Right lobe of liver (tissue), 6 donors: ENCODE measurements at regions not wholly inside any gene's neighbourhood (a gene's known extent, or its start where the extent isn't known, plus 50 kb on each side); places are given as distances from the start of the nearest gene placed in this dataset.
"Not testable (repeated sequence)": the region's sequence is repeated elsewhere in the genome, so short reads cannot be mapped to it uniquely, and the experiment has no call there.

Experiments used
- ATAC-seq, 4 donors: fragments of 200-7000 bp; cut with Tn5 transposase; one replicate each; pipeline ENCODE4 v1.9.1; 2020; ENCODE audit warnings: mild to moderate bottlenecking in 4 of 4, moderate library complexity in 4 of 4
- DNase-seq, 3 donors: peaks; one replicate each; pipeline ENCODE4 v3.0.0-alpha.2; 2020
- H3K27ac ChIP-seq, 3 donors: fragments of 200-600 bp; one replicate each; pipeline ENCODE4 v1.8.0; 2022
- H3K27me3 ChIP-seq, 2 donors: fragments of 200-600 bp; one replicate each; pipeline ENCODE4 v1.8.0; 2022
- H3K36me3 ChIP-seq, 4 donors: fragments of 200-600 bp; sonication (generic) in 1 of 4; one replicate each; pipeline versions ENCODE4 v1.5.1 to v1.8.0; 2017 to 2022; ENCODE audit warnings: control low read depth in 1 of 4
- H3K4me1 ChIP-seq, 4 donors: fragments of 200-600 bp; sonication (generic) in 1 of 4; one replicate each; pipeline versions ENCODE4 v1.5.1 to v1.8.0; 2017 to 2022; ENCODE audit warnings: control low read depth in 1 of 4
- H3K4me3 ChIP-seq, 3 donors: fragments of 200-600 bp; one replicate each; pipeline ENCODE4 v1.8.0; 2022
- H3K9me3 ChIP-seq, 4 donors: fragments of 200-600 bp; sonication (generic) in 1 of 4; one replicate each; pipeline versions ENCODE4 v1.5.1 to v1.8.0; 2017 to 2022; ENCODE audit warnings: control low read depth in 1 of 4
- POLR2A ChIP-seq: fragments of 450-650 bp; IDR thresholded peaks from one replicate; pipeline ENCODE4 v1.6.1; 2017; ENCODE audit warnings: antibody characterized with exemption, mild to moderate bottlenecking
- WGBS: methylation state at CpG from one replicate; pipeline ENCODE4 v1.1.6; 2018; ENCODE audit warnings: low coverage, low lambda C conversion rate; ENCODE audit not compliant: insufficient coverage; ENCODE audit errors: missing lambda C conversion rate; 5-methylcytosine and 5-hydroxymethylcytosine counted together
- intact Hi-C, 2 donors: fragments of 100-400 bp; cut with DNase I; formaldehyde crosslinking; loops; one replicate each; pipeline versions ENCODE4 v1.11.2 to v1.14.1; 2022
- TF ChIP-seq, protein P1 (sequence below), 4 donors: fragments of 200-600 bp in 3 of 4; fragments of 450-650 bp in 1 of 4; IDR thresholded peaks; one replicate each; pipeline versions ENCODE4 v1.5.1 to v1.8.0; 2016 to 2022; ENCODE audit warnings: antibody characterized with exemption in 4 of 4, mild to moderate bottlenecking in 2 of 4
- donor health status: DM: no; HTN: yes; CAD: no.
- donor health status: DM: no; HTN: no; CAD: no.
- donor health status: DM: no; HTN: no; CAD: no.
- donor health status: DM: no; HTN: yes; CAD: no.
- donor health status: DM: no; HTN: yes; CAD: no.

GRCh38 chrX:19237901-19238300 lies 105.8 kb upstream of the PDHA1 start:
- Histone ChIP-seq H3K27ac (no peak overlapping the region), H3K4me1 (no peaks in the 10 kb centered on the region), H3K4me3 (no peak overlapping the region), H3K36me3 (no peaks in the 10 kb centered on the region), H3K27me3 (no peaks in the 10 kb centered on the region), H3K9me3 (no peaks in the 10 kb centered on the region)
- no peak for ATAC-seq
- intact Hi-C loops, result no loop called here
- TF ChIP-seq, protein P1, sequence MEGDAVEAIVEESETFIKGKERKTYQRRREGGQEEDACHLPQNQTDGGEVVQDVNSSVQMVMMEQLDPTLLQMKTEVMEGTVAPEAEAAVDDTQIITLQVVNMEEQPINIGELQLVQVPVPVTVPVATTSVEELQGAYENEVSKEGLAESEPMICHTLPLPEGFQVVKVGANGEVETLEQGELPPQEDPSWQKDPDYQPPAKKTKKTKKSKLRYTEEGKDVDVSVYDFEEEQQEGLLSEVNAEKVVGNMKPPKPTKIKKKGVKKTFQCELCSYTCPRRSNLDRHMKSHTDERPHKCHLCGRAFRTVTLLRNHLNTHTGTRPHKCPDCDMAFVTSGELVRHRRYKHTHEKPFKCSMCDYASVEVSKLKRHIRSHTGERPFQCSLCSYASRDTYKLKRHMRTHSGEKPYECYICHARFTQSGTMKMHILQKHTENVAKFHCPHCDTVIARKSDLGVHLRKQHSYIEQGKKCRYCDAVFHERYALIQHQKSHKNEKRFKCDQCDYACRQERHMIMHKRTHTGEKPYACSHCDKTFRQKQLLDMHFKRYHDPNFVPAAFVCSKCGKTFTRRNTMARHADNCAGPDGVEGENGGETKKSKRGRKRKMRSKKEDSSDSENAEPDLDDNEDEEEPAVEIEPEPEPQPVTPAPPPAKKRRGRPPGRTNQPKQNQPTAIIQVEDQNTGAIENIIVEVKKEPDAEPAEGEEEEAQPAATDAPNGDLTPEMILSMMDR (IDR thresholded peaks at IDR 0.05), result no peak
- TF ChIP-seq POLR2A, result no peak
- WGBS, result 41% methylated on average over 3 of the region's 3 CpGs
- DNase-seq, result no peak

GRCh38 chrX:19243431-19243830 lies 100.3 kb upstream of the PDHA1 start:
- intact Hi-C loops, result no loop called here
- Histone ChIP-seq H3K27me3 (no peaks in the 10 kb centered on the region), H3K9me3 (no peaks in the 10 kb centered on the region), H3K4me3 (no peak overlapping the region), H3K4me1 (no peaks in the 10 kb centered on the region), H3K27ac (no peak overlapping the region), H3K36me3 (no peaks in the 10 kb centered on the region)
- DNase-seq (no peak), ATAC-seq (no peak)
- 69% methylated on average over 5 of the region's 5 CpGs for WGBS
- no peak for TF ChIP-seq POLR2A
- TF ChIP-seq, protein P1 (IDR thresholded peaks at IDR 0.05), result no peak

- not testable (repeated sequence) for DNase-seq
These were observed 98.8 kb upstream of the PDHA1 start for GRCh38 chrX:19244921-19245320.

DNA sequence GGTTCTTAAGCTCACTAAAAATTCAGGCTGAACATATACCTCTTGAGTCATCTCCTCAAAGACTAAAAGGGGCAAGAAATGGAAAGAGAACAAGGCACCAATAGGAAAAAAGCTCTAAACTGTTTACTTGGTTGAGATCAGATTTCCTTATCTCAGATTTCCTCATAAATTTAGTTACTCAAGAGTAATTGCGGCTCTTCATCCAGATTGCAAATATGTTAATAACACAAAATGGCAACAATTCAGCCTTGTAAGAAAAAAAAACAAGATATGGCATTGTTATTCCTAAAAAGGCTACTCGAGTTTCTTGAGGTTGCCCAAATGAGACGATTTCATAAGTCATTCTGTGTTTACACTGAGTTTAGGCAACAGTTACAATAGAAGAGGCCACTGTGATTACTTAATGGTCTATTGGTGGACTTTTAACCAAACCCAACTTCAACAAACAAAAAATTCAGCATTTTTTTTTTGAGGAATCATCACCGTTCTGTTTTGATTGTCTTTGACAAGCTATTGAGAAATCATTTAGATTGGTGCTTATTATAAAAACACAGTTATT lies 97.9 kb upstream of the PDHA1 start:
- TF ChIP-seq POLR2A, result no peak
- TF ChIP-seq, protein P1 (IDR thresholded peaks at IDR 0.05), result no peak
- ATAC-seq, result peak; percentile 44 to 75 (median 66)
- intact Hi-C loops, result no loop called here
- Histone ChIP-seq H3K36me3 (no peaks in the 10 kb centered on the region), H3K9me3 (no peaks in the 10 kb centered on the region), H3K4me3 (no peak overlapping the region), H3K27ac (no peak overlapping the region), H3K27me3 (no peaks in the 10 kb centered on the region), H3K4me1 (no peaks in the 10 kb centered on the region)
- DNase-seq, result no peak
- 27% methylated on average over 4 of the region's 4 CpGs for WGBS

More at GRCh38 chrX:19244921-19245320, 98.8 kb upstream of the PDHA1 start:
- H3K4me3 ChIP-seq, H3K27me3 ChIP-seq, intact Hi-C loops, H3K27ac ChIP-seq, ATAC-seq, H3K4me1 ChIP-seq, H3K36me3 ChIP-seq, H3K9me3 ChIP-seq: not testable (repeated sequence)
- 58% methylated on average over 5 of the region's 6 CpGs for WGBS

DNA sequence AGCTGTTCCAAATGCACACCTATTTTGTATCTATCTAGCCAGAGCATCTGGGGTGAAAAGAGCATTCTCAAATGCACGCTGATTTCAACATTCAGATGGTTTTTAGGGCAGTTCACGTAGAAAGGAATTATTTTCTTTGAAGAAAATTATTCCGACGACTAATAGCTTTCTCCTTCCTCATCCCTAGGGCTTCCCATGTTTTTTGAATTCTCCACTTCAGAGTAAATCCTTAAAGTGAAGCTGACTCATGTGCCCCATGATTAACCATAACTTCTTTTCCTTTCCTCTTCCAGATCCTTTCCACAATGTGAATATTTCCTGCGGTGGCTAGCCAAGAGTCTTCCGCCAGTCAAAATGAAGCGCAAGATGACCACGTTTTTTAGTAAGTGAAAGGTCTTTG lies 86.7 kb upstream of the PDHA1 start:
- intact Hi-C loops, result no loop called here
- ATAC-seq, result no peak
- Histone ChIP-seq H3K27me3 (no peaks in the 10 kb centered on the region), H3K4me1 (no peaks in the 10 kb centered on the region), H3K36me3 (no peaks in the 10 kb centered on the region), H3K4me3 (no peak overlapping the region), H3K9me3 (no peaks in the 10 kb centered on the region), H3K27ac (no peak overlapping the region)
- 65% methylated on average over 8 of the region's 8 CpGs for WGBS
- TF ChIP-seq, protein P1 (IDR thresholded peaks at IDR 0.05), result no peak
- TF ChIP-seq POLR2A, result no peak
- DNase-seq, result no peak

DNA sequence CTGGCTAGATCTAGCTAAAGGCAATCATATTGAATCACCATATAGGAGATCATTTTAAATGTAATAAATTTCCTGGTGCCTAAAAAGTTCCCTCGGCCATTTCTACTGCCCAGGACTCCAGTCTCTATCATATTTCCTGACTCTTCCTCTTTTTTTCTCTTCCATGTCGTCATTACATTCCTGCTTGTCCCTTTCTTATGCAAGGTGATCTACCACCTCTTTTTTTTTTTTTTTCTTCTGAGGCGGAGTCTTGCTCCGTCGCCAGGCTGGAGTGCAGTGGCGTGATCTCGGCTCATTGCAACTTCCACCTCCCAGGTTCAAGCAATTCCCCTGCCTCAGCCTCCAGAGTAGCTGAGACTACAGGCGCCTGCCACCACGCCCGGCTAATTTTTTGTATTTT lies 82.7 kb upstream of the PDHA1 start:
- 57% methylated on average over 10 of the region's 10 CpGs for WGBS

More for the DNA sequence above, 82.7 kb upstream of the PDHA1 start:
- H3K9me3 ChIP-seq, H3K4me1 ChIP-seq, H3K36me3 ChIP-seq, H3K27me3 ChIP-seq, ATAC-seq, DNase-seq, H3K27ac ChIP-seq, intact Hi-C loops, H3K4me3 ChIP-seq: not testable (repeated sequence)
